Endothelial cell of umbilical vein (primary cell): ENCODE measurements at regions not wholly inside any gene's neighbourhood (a gene's known extent, or its start where the extent isn't known, plus 50 kb on each side); places are given as distances from the start of the nearest gene placed in this dataset.

ENCODE experiments used
- BruUV-seq: library from RNA; stranded (reverse); fragments of 400-500 nt; replicated peaks from 2 replicates; lab custom pipeline; 2021; lab: Mats Ljungman, UMichigan
- CTCF ChIA-PET: fragments of 300-600, 350-600 bp; sonication (Branson Sonifier 250); formaldehyde crosslinking; loops from one replicate; lab custom pipeline; 2021; ENCODE audit warnings: antibody characterized with exemption, inconsistent platforms; lab: Charles Lee
- POLR2A ChIA-PET: fragments of 300-600, 350-600 bp; sonication (Branson Sonifier 250); formaldehyde crosslinking; loops from one replicate; lab custom pipeline; 2021; ENCODE audit warnings: antibody characterized with exemption, inconsistent platforms; lab: Charles Lee
- DNase-seq: peaks from one replicate; pipeline ENCODE4 v3.0.0-alpha.2; 2011; ENCODE audit warnings: low read depth, low spot score
- FAIRE-seq: peaks from 2 replicates; lab custom pipeline; 2011; peaks lifted over from hg19 to GRCh38; lab: Jason Lieb, UNC
- H2AFZ ChIP-seq: 2 replicates; pipeline ENCODE4 v1.6.0; 2012; ENCODE audit warnings: low read depth, low read length, control low read depth, inconsistent platforms
- H3K27ac ChIP-seq: 2 replicates; pipeline ENCODE4 v1.5.1; 2011; ENCODE audit warnings: low read depth, mild to moderate bottlenecking, control low read depth, low read length, moderate library complexity; ENCODE audit not compliant: insufficient read depth
- H3K27me3 ChIP-seq, 2 experiments: 2 replicates each; pipeline versions ENCODE4 v1.6.0 to v1.6.1; 2011; ENCODE audit warnings: low read length in 2 of 2, mixed read lengths in 1 of 2; ENCODE audit not compliant: control insufficient read depth in 2 of 2, insufficient read depth in 2 of 2
- H3K36me3 ChIP-seq, 2 experiments: 2 replicates in 1 of 2; 3 replicates in 1 of 2; pipeline ENCODE4 v1.5.1; 2011; ENCODE audit warnings: low read length in 2 of 2, mild to moderate bottlenecking in 1 of 2, moderate library complexity in 1 of 2; ENCODE audit not compliant: control insufficient read depth in 2 of 2, insufficient read depth in 2 of 2; ENCODE audit errors: extremely low read depth in 1 of 2
- H3K4me1 ChIP-seq: 3 replicates; pipeline ENCODE4 v1.5.1; 2011; ENCODE audit warnings: mild to moderate bottlenecking, low read length; ENCODE audit not compliant: control insufficient read depth, insufficient read depth; ENCODE audit errors: extremely low read depth
- H3K4me2 ChIP-seq: 2 replicates; pipeline ENCODE4 v1.6.1; 2011; ENCODE audit warnings: low read length, control low read depth, mixed read lengths; ENCODE audit not compliant: insufficient read depth
- H3K4me3 ChIP-seq, 3 experiments: fragments of 200-600 bp in 1 of 3; sonication (generic), shearing (Covaris generic) in 1 of 3; replicated peaks in 1 of 3; 2 replicates each; pipeline ENCODE4 v1.5.1; 2011 to 2016; ENCODE audit warnings: control low read depth in 3 of 3, low read length in 3 of 3, mild to moderate bottlenecking in 2 of 3, inconsistent platforms in 1 of 3, low read depth in 1 of 3, moderate library complexity in 1 of 3; ENCODE audit not compliant: insufficient read depth in 1 of 3
- H3K79me2 ChIP-seq: 2 replicates; pipeline ENCODE4 v1.6.0; 2012; ENCODE audit warnings: low read length, inconsistent platforms; ENCODE audit not compliant: control insufficient read depth, insufficient read depth
- H3K9ac ChIP-seq: replicated peaks from 2 replicates; pipeline ENCODE3; 2011; ENCODE audit warnings: low read length, control low read depth; ENCODE audit not compliant: insufficient read depth; ENCODE audit errors: extremely low read depth
- H3K9me1 ChIP-seq: replicated peaks from 3 replicates; pipeline ENCODE4 v1.6.0; 2011; ENCODE audit warnings: mild to moderate bottlenecking, low read length; ENCODE audit not compliant: control insufficient read depth, insufficient read depth; ENCODE audit errors: extremely low read depth
- H3K9me3 ChIP-seq: replicated peaks from 2 replicates; pipeline ENCODE4 v1.5.1; 2012; ENCODE audit warnings: low read length, inconsistent platforms; ENCODE audit not compliant: control insufficient read depth, insufficient read depth
- H4K20me1 ChIP-seq: replicated peaks from 2 replicates; pipeline ENCODE3; 2011; ENCODE audit warnings: mild to moderate bottlenecking, low read length; ENCODE audit not compliant: control insufficient read depth, insufficient read depth; ENCODE audit errors: extremely low read depth
- CTCF ChIP-seq, 2 donors: IDR thresholded peaks; 1 replicate in 1 of 2; 2 replicates in 1 of 2; pipeline ENCODE4 v1.5.1; 2011; ENCODE audit warnings: low read length in 2 of 2, mild to moderate bottlenecking in 2 of 2, moderate library complexity in 2 of 2, control low read depth in 1 of 2, inconsistent platforms in 1 of 2, low read depth in 1 of 2; ENCODE audit not compliant: insufficient read depth in 1 of 2; ENCODE audit errors: extremely low read depth in 1 of 2
- EZH2 ChIP-seq: IDR thresholded peaks from 2 replicates; pipeline ENCODE4 v1.6.1; 2012; ENCODE audit warnings: borderline replicate concordance, low read depth, mild to moderate bottlenecking, moderate library complexity, low read length, inconsistent platforms; ENCODE audit not compliant: severe bottlenecking
- FOS ChIP-seq: IDR thresholded peaks from 2 replicates; pipeline ENCODE4 v1.6.1; 2011; ENCODE audit warnings: mild to moderate bottlenecking, low read length, moderate library complexity, borderline replicate concordance; ENCODE audit not compliant: insufficient read depth
- GATA2 ChIP-seq: IDR thresholded peaks from 2 replicates; pipeline ENCODE4 v1.7.0; 2011; ENCODE audit warnings: low read depth, mild to moderate bottlenecking, moderate library complexity, mixed read lengths, low read length; ENCODE audit not compliant: insufficient read length, insufficient read depth
- JUN ChIP-seq: IDR thresholded peaks from 2 replicates; pipeline ENCODE4 v1.6.1; 2011; ENCODE audit warnings: borderline replicate concordance, low read depth; ENCODE audit not compliant: insufficient read length, insufficient read depth
- MAX ChIP-seq: IDR thresholded peaks from 2 replicates; pipeline ENCODE4 v1.6.1; 2011; ENCODE audit not compliant: insufficient read depth, insufficient read length
- MYC ChIP-seq: IDR thresholded peaks from one replicate; pipeline ENCODE4 v1.6.1; 2011; ENCODE audit warnings: mild to moderate bottlenecking, low read depth, low read length
- POLR2A ChIP-seq: IDR thresholded peaks from 2 replicates; pipeline ENCODE4 v1.6.1; 2012; ENCODE audit warnings: low read depth, mild to moderate bottlenecking, control low read depth, low read length
- POLR2AphosphoS5 ChIP-seq: IDR thresholded peaks from 2 replicates; pipeline ENCODE4 v1.6.1; 2012; ENCODE audit warnings: low read depth, mild to moderate bottlenecking, control low read depth, low read length, moderate library complexity; ENCODE audit not compliant: insufficient read depth
- dilution Hi-C: fragments of 300-500 bp; cut with MboI; formaldehyde crosslinking; loops from one replicate; pipeline ENCODE4 v1.15.0; 2019; ENCODE audit warnings: low sequenced_read_pairs; ENCODE audit not compliant: extremely low pct_ligation_motif_present
- intact Hi-C: fragments of 100-400 bp; cut with micrococcal nuclease; formaldehyde crosslinking; loops from one replicate; pipeline ENCODE4 v1.10.0; 2022

- Histone ChIP-seq H3K4me3 (no peak overlapping the region), H4K20me1 (no peaks in the 10 kb centered on the region), H3K9me1 (no peaks in the 10 kb centered on the region), H3K79me2 (no peaks in the 10 kb centered on the region), H3K9me3 (no peaks in the 10 kb centered on the region), H3K4me2 (no peak overlapping the region), H3K36me3 (no peaks in the 10 kb centered on the region), H3K27me3 (no peaks in the 10 kb centered on the region), H3K4me1 (no peaks in the 10 kb centered on the region), H3K27ac (no peak overlapping the region), H2AFZ (no peak overlapping the region), H3K9ac (no peak overlapping the region)
- no peak for FAIRE-seq
- POLR2A ChIA-PET = no interaction called here
- intact Hi-C loops = no loop called here
- no TSS peak for BruUV-seq
- no peak for DNase-seq
- CTCF ChIA-PET = interaction anchor here (0.6 kb wide), 1 partner anchor 204 kb away, joined by 3 read pairs; no protein-coding TSS in a partner anchor
- TF ChIP-seq GATA2 (no peak), MYC (no peak), MAX (no peak)
- dilution Hi-C loops = no loop called here
Measured at GRCh38 chr13:111895896-111896821, 170.8 kb upstream of the SOX1 start.

GRCh38 chr13:111897178-111897845, 169.6 kb upstream of the SOX1 start:
- no peaks in the 10 kb centered on the region for H3K79me2 ChIP-seq
- H3K4me3 ChIP-seq = no peak overlapping the region
- intact Hi-C loops (no loop called here), dilution Hi-C loops (no loop called here)
- ChIA-PET CTCF (no interaction called here), POLR2A (no interaction called here)
- H4K20me1 ChIP-seq = no peaks in the 10 kb centered on the region
- FAIRE-seq (no peak), DNase-seq (no peak)
- no peak overlapping the region for H3K27ac ChIP-seq
- no peaks in the 10 kb centered on the region for H3K9me3 ChIP-seq
- no peaks in the 10 kb centered on the region for H3K36me3 ChIP-seq
- H3K9ac ChIP-seq = no peak overlapping the region
- H3K4me2 ChIP-seq = no peak overlapping the region
- no peak for TF ChIP-seq CTCF (IDR thresholded peaks at IDR 0.05; ENCODE audit: extremely low read depth in 1 of 2, insufficient read depth in 1 of 2, low read depth in 1 of 2, low read length in 2 of 2)
- no peak for TF ChIP-seq JUN
- TF ChIP-seq POLR2AphosphoS5 = no peak
- TF ChIP-seq POLR2A = no peak
- TF ChIP-seq GATA2 = no peak
- TF ChIP-seq FOS = no peak
- no peak for TF ChIP-seq EZH2
- TF ChIP-seq MAX = no peak
- no peak for TF ChIP-seq MYC
- no peak overlapping the region for H2AFZ ChIP-seq
- no peaks in the 10 kb centered on the region for H3K9me1 ChIP-seq
- H3K27me3 ChIP-seq = no peaks in the 10 kb centered on the region
- no TSS peak for BruUV-seq
- no peaks in the 10 kb centered on the region for H3K4me1 ChIP-seq
